Neural progenitor cell (in vitro differentiated cells): ENCODE measurements at regions not wholly inside any gene's neighbourhood (a gene's known extent, or its start where the extent isn't known, plus 50 kb on each side); places are given as distances from the start of the nearest gene placed in this dataset.
"Not testable (repeated sequence)": the region's sequence is repeated elsewhere in the genome, so short reads cannot be mapped to it uniquely, and the experiment has no call there.

Source experiments
- DNase-seq: peaks from one replicate; pipeline ENCODE4 v3.0.0-alpha.2; 2016; ENCODE audit warnings: low spot score
- H2AFZ ChIP-seq: fragments of 200-600 bp; sonication (generic); replicated peaks from 2 replicates; pipeline ENCODE4 v1.6.1; 2016; ENCODE audit warnings: antibody characterized with exemption
- H3F3A ChIP-seq: fragments of 200-600 bp; sonication (generic); 2 replicates; pipeline ENCODE4 v1.6.1; 2016; ENCODE audit warnings: antibody characterized with exemption, low read depth
- H3K27ac ChIP-seq: fragments of 200-600 bp; sonication (generic); 2 replicates; pipeline ENCODE4 v1.5.1; 2016; ENCODE audit warnings: mild to moderate bottlenecking
- H3K27me3 ChIP-seq: fragments of 200-600 bp; sonication (generic); 2 replicates; pipeline ENCODE4 v1.6.1; 2016; ENCODE audit warnings: mild to moderate bottlenecking, moderate library complexity
- H3K36me3 ChIP-seq: fragments of 200-600 bp; sonication (generic); 2 replicates; pipeline ENCODE4 v1.5.1; 2016
- H3K4me1 ChIP-seq: fragments of 200-600 bp; sonication (generic); 2 replicates; pipeline ENCODE4 v1.6.1; 2016; ENCODE audit warnings: mixed run types
- H3K4me2 ChIP-seq: fragments of 200-600 bp; sonication (generic); 2 replicates; pipeline ENCODE4 v1.6.1; 2016
- H3K4me3 ChIP-seq: fragments of 200-600 bp; sonication (generic); 2 replicates; pipeline ENCODE4 v1.5.1; 2016
- H3K79me2 ChIP-seq: fragments of 200-600 bp; sonication (generic); 2 replicates; pipeline ENCODE4 v1.6.1; 2016; ENCODE audit warnings: low read depth
- H3K9ac ChIP-seq: fragments of 200-600 bp; sonication (generic); 2 replicates; pipeline ENCODE4 v1.6.1; 2016
- H3K9me3 ChIP-seq: fragments of 200-600 bp; sonication (generic); 2 replicates; pipeline ENCODE4 v1.5.1; 2016; ENCODE audit warnings: low read depth
- H4K20me1 ChIP-seq: fragments of 200-600 bp; sonication (generic); 2 replicates; pipeline ENCODE4 v1.6.1; 2016; ENCODE audit warnings: low read depth
- H3K27ac Mint-ChIP-seq: 3 replicates; pipeline ENCODE4 v1.8.0; 2021; ENCODE audit warnings: mixed read lengths
- H3K27me3 Mint-ChIP-seq: 2 replicates; pipeline ENCODE4 v1.8.0; 2022; ENCODE audit warnings: low read depth, mild to moderate bottlenecking, inconsistent platforms, moderate library complexity, mixed read lengths; ENCODE audit not compliant: insufficient read depth
- H3K36me3 Mint-ChIP-seq: 3 replicates; pipeline ENCODE4 v1.8.0; 2021; ENCODE audit warnings: mixed read lengths
- H3K4me1 Mint-ChIP-seq: 3 replicates; pipeline ENCODE4 v1.8.0; 2021; ENCODE audit warnings: mixed read lengths
- H3K4me3 Mint-ChIP-seq: 3 replicates; pipeline ENCODE4 v1.8.0; 2021; ENCODE audit warnings: mild to moderate bottlenecking, moderate library complexity, mixed read lengths
- H3K9me3 Mint-ChIP-seq: 3 replicates; pipeline ENCODE4 v1.8.0; 2020; ENCODE audit warnings: mixed read lengths
- EZH2 ChIP-seq: fragments of 200-600 bp; sonication (generic); IDR thresholded peaks from 2 replicates; pipeline ENCODE4 v1.6.1; 2017; ENCODE audit warnings: antibody characterized with exemption, mild to moderate bottlenecking, moderate library complexity
- EZH2phosphoT487 ChIP-seq: fragments of 200-600 bp; sonication (generic); IDR thresholded peaks from 2 replicates; pipeline ENCODE4 v1.6.1; 2017; ENCODE audit warnings: antibody characterized with exemption
- TF ChIP-seq, protein P1 (sequence below): fragments of 200-600 bp; sonication (generic); IDR thresholded peaks from 2 replicates; pipeline ENCODE4 v1.5.1; 2017; ENCODE audit warnings: antibody characterized with exemption, mild to moderate bottlenecking

DNA sequence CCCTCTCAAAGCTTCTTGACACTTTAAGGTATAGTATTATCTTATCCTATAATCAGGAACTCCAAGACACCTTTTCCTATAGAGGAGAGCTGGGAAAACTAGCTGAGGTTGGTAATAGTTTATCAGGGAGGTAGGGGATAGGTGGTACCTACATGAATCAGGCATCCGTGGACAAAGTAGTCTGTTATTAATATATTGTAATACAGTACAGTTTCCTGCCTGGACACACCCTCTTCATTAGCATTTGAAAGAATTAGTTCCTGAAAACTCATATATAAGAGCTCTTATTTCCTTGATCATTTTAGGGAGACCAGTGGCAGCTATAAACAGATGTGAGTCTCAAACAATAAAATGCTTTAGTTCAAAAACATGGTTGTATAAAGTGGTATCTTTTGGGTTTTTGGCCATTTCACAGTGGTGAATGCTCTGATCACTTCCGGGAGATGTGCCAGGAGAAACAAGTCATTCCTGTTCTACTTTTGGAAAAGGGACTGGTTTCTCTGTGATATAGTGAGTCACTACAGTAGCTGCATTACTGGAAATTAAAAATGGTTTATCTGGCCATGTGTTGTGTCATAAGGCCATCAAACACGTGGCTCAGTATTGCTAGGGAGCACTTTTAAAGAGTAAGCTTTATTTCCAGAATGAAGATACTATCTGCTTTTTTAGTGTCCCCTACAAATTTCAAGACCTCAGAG lies 98.1 kb downstream of the KLRB1 start:
- no peaks in the 10 kb centered on the region for H3F3A ChIP-seq
- H3K36me3 ChIP-seq: no peaks in the 10 kb centered on the region
- Mint-ChIP-seq H3K4me3 (no peak overlapping the region), H3K27me3 (no peaks in the 10 kb centered on the region), H3K36me3 (no peaks in the 10 kb centered on the region), H3K4me1 (no peaks in the 10 kb centered on the region), H3K9me3 (no peaks in the 10 kb centered on the region), H3K27ac (no peak overlapping the region)
- H3K9ac ChIP-seq: no peak overlapping the region
- no peaks in the 10 kb centered on the region for H4K20me1 ChIP-seq
- H3K9me3 ChIP-seq: no peaks in the 10 kb centered on the region
- no peak overlapping the region for H2AFZ ChIP-seq
- no peaks in the 10 kb centered on the region for H3K79me2 ChIP-seq
- H3K27me3 ChIP-seq: no peaks in the 10 kb centered on the region
- H3K4me3 ChIP-seq: no peak overlapping the region
- TF ChIP-seq EZH2: no peak
- TF ChIP-seq EZH2phosphoT487: no peak
- TF ChIP-seq, protein P1, sequence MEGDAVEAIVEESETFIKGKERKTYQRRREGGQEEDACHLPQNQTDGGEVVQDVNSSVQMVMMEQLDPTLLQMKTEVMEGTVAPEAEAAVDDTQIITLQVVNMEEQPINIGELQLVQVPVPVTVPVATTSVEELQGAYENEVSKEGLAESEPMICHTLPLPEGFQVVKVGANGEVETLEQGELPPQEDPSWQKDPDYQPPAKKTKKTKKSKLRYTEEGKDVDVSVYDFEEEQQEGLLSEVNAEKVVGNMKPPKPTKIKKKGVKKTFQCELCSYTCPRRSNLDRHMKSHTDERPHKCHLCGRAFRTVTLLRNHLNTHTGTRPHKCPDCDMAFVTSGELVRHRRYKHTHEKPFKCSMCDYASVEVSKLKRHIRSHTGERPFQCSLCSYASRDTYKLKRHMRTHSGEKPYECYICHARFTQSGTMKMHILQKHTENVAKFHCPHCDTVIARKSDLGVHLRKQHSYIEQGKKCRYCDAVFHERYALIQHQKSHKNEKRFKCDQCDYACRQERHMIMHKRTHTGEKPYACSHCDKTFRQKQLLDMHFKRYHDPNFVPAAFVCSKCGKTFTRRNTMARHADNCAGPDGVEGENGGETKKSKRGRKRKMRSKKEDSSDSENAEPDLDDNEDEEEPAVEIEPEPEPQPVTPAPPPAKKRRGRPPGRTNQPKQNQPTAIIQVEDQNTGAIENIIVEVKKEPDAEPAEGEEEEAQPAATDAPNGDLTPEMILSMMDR: no peak
- no peak overlapping the region for H3K4me2 ChIP-seq
- H3K27ac ChIP-seq: no peak overlapping the region
- no peaks in the 10 kb centered on the region for H3K4me1 ChIP-seq
- no peak for DNase-seq

DNA sequence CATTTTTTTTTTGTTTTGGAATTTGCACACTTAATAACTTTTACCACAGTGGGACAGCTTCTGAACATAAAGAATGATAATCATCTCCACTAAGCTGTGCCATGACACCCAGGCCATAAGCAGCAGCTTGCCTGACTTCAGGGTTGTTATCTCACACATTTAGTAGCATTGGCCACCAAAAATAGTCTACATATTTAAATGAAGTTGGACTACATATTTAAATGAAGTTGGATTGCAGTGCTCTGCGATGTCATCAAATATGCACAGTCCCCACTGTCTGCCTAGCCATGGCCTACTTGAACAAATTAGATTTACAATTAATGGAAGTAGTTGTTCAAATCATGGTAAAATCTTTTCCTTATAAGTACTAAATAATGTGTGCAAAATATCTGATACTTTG lies 101.0 kb downstream of the KLRB1 start:
- no peak overlapping the region for H2AFZ ChIP-seq
- H4K20me1 ChIP-seq: no peaks in the 10 kb centered on the region
- no peak overlapping the region for H3K9ac ChIP-seq
- no peak overlapping the region for H3K4me2 ChIP-seq
- H3K36me3 ChIP-seq: no peaks in the 10 kb centered on the region
- H3K27ac ChIP-seq: no peak overlapping the region
- H3K4me1 ChIP-seq: no peaks in the 10 kb centered on the region
- H3K79me2 ChIP-seq: no peaks in the 10 kb centered on the region
- Mint-ChIP-seq H3K27ac (no peak overlapping the region), H3K9me3 (no peaks in the 10 kb centered on the region), H3K27me3 (no peaks in the 10 kb centered on the region), H3K4me3 (no peak overlapping the region), H3K4me1 (no peaks in the 10 kb centered on the region), H3K36me3 (no peaks in the 10 kb centered on the region)
- H3K27me3 ChIP-seq: no peaks in the 10 kb centered on the region
- H3F3A ChIP-seq: no peaks in the 10 kb centered on the region
- TF ChIP-seq, protein P1: no peak
- TF ChIP-seq EZH2phosphoT487 (no peak), EZH2 (no peak)
- H3K9me3 ChIP-seq: no peaks in the 10 kb centered on the region
- no peak for DNase-seq
- no peak overlapping the region for H3K4me3 ChIP-seq

GRCh38 chr12:9503384-9503783 lies 104.3 kb downstream of the KLRB1 start:
- H3K9me3 Mint-ChIP-seq: not testable (repeated sequence)

GRCh38 chr12:9502845-9503244 lies 104.9 kb downstream of the KLRB1 start:
- not testable (repeated sequence) for H3K27me3 ChIP-seq, H4K20me1 ChIP-seq, DNase-seq, H3K36me3 ChIP-seq, H3K27me3 Mint-ChIP-seq, H3K4me1 Mint-ChIP-seq, H3K9me3 ChIP-seq, H3F3A ChIP-seq, H3K79me2 ChIP-seq, H3K9ac ChIP-seq, H3K27ac Mint-ChIP-seq, H3K36me3 Mint-ChIP-seq, H3K9me3 Mint-ChIP-seq, H3K4me2 ChIP-seq, H3K4me3 ChIP-seq, H3K4me1 ChIP-seq, H2AFZ ChIP-seq, H3K4me3 Mint-ChIP-seq, H3K27ac ChIP-seq

More at GRCh38 chr12:9503384-9503783, 104.3 kb downstream of the KLRB1 start:
- H3K4me1 ChIP-seq, H3K27me3 ChIP-seq, H3K27me3 Mint-ChIP-seq, H3K36me3 ChIP-seq, H3F3A ChIP-seq, H3K4me1 Mint-ChIP-seq, H3K27ac Mint-ChIP-seq, H3K4me3 Mint-ChIP-seq, H3K79me2 ChIP-seq, DNase-seq, H3K27ac ChIP-seq, H3K9ac ChIP-seq, H4K20me1 ChIP-seq, H3K36me3 Mint-ChIP-seq, H3K4me2 ChIP-seq, H3K4me3 ChIP-seq, H3K9me3 ChIP-seq, H2AFZ ChIP-seq: not testable (repeated sequence)

GRCh38 chr12:9493325-9493724 lies 114.4 kb downstream of the KLRB1 start:
- not testable (repeated sequence) for H3K9me3 Mint-ChIP-seq, DNase-seq, H3K4me2 ChIP-seq, H3K79me2 ChIP-seq, H3K27me3 Mint-ChIP-seq, H3K36me3 ChIP-seq, H3K4me3 Mint-ChIP-seq, H3F3A ChIP-seq, H3K27ac Mint-ChIP-seq, H3K36me3 Mint-ChIP-seq, H3K4me1 ChIP-seq, H3K27ac ChIP-seq, H2AFZ ChIP-seq, H3K9me3 ChIP-seq, H4K20me1 ChIP-seq, H3K9ac ChIP-seq, H3K4me3 ChIP-seq, H3K4me1 Mint-ChIP-seq, H3K27me3 ChIP-seq

GRCh38 chr12:9481289-9481688 lies 126.4 kb downstream of the KLRB1 start:
- H3K4me1 Mint-ChIP-seq, DNase-seq, H4K20me1 ChIP-seq, H3F3A ChIP-seq, H3K9me3 Mint-ChIP-seq, H3K27ac Mint-ChIP-seq, H3K4me2 ChIP-seq, H3K27me3 ChIP-seq, H3K79me2 ChIP-seq, H3K4me3 Mint-ChIP-seq, H3K4me1 ChIP-seq, H3K27me3 Mint-ChIP-seq, H2AFZ ChIP-seq, H3K9me3 ChIP-seq, H3K36me3 Mint-ChIP-seq, H3K36me3 ChIP-seq, H3K27ac ChIP-seq, H3K9ac ChIP-seq, H3K4me3 ChIP-seq: not testable (repeated sequence)

- H3K27ac Mint-ChIP-seq, H3K9me3 ChIP-seq, H3K79me2 ChIP-seq, H4K20me1 ChIP-seq, H3K4me1 ChIP-seq, H3K27me3 ChIP-seq, H3K4me1 Mint-ChIP-seq, H3K27ac ChIP-seq, H3K4me2 ChIP-seq, H3K9ac ChIP-seq, H3K36me3 ChIP-seq, H3K4me3 Mint-ChIP-seq, H3F3A ChIP-seq, H3K4me3 ChIP-seq, H3K27me3 Mint-ChIP-seq, H3K36me3 Mint-ChIP-seq, H3K9me3 Mint-ChIP-seq, DNase-seq, H2AFZ ChIP-seq: not testable (repeated sequence)
Measured at GRCh38 chr12:9474197-9474596, 133.5 kb downstream of the KLRB1 start.
